ENCODE measurements at regions not wholly inside any gene's neighbourhood (a gene's known extent, or its start where the extent isn't known, plus 50 kb on each side); places are given as distances from the start of the nearest gene placed in this dataset.

DNA sequence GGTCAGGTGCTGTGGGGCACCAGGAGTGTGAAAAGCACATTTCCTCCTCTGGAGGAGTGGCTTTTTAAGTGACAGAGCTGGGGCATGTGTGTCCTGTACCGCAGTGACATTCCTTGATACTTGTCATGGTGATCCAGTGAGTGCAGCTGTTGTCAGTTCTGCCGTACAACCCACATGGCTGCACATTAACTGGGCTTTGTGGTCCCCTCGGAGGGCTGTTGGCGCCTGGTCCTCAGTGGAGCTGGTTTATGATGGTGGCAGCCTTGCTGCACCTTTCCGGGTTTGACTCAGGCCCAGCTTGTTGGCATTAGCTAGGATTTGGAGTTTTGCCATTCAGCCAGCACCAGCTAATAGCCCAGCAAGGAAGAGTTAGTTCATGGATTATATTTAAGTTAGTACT, 77.0 kb downstream of the SLC25A47 start:
- no peak for TF ChIP-seq CTCF (IDR thresholded peaks at IDR 0.05; ENCODE audit: extremely low read depth, missing control alignments)
- DNase-seq (ENCODE audit: low spot score): no peak

DNA sequence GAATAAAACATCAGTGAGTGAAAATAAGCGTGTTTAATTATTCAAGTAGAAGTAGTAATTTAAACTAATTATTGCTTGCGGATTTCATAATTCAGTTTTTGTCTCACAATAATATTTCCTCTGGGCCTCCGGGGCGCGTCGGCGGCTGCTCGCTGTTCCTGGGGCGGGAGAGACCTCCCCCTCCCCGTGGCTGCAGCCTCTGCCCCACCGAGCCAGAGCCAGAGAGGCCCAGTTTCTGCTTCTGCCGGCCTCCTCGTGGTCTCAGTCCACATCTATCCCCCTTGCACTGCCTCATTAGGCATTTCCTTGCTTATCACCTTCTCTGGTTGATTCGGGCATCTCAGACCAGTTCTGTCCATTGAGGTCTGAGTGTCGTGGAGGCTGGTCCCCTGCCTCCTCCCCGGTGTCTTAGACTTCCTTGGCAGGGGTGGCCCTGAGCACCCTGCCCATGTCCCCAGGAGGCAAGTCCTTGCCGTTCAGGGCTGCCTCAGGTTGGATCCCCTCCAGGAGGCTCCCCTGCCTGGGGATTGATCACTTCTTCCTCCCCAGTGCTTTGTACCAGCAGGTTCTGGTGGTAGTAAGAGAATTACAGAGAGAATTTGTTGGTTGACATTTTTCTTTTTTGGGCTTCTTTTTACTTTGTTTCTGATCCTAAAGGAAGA, 78.0 kb downstream of the SLC25A47 start:
- TF ChIP-seq CTCF (IDR thresholded peaks at IDR 0.05; ENCODE audit: extremely low read depth, missing control alignments): no peak
- no peak for DNase-seq (ENCODE audit: low spot score)

DNA sequence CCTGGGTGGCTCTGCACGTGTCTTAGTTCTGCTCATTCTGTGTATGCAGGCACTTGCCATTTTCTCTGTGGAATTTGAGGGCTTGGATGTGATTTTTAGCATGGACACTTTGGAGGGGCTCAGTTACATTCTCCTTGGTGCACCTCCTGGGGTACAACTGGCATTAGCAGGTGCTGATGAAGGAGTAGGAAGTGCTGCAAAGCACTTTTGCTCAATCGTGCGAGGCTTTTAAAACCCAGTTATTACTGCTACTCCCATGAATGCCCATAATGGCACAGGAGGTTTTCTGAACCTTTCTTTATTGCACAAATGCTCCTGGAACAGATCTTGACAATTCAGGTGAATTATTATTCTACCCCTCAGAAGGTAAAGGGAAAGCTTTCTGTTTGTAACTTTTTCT, 78.7 kb downstream of the SLC25A47 start:
- TF ChIP-seq CTCF (IDR thresholded peaks at IDR 0.05; ENCODE audit: extremely low read depth, missing control alignments): no peak
- DNase-seq (ENCODE audit: low spot score): no peak

GRCh38 chr14:100402631-100403030, 79.5 kb downstream of the SLC25A47 start:
- no peak for DNase-seq (ENCODE audit: low spot score)
- no peak for TF ChIP-seq CTCF (IDR thresholded peaks at IDR 0.05; ENCODE audit: extremely low read depth, missing control alignments)

GRCh38 chr14:100403105-100403504, 80.0 kb downstream of the SLC25A47 start:
- DNase-seq (ENCODE audit: low spot score): no peak
- no peak for TF ChIP-seq CTCF (IDR thresholded peaks at IDR 0.05; ENCODE audit: extremely low read depth, missing control alignments)

DNA sequence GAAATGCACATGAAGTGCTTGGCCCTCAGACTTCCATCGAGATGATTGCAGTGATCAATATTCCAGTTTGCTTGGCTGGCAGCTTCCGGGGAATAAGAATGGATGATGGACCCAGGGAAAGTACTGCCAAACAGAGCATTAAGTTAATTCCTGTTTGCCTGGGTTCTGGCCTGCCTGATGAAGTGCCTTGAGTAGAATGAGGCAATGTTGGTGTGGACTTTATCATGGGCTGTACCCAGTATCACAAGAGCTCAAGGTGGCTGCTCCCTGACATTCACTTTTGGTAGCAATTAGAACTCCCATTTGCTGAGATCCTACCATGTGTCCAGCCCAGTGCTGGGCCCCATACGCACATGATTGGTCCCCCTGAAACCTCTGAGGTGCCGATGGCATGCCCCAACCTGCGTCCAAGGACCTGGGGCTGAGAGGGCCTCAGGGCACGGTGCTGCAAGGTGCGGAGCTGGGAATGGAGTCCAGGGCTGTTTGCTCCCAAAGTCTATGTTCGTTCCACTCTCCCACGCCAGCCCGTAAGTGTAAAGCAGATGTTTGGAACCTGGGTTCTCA, 80.7 kb downstream of the SLC25A47 start:
- no peak for DNase-seq (ENCODE audit: low spot score)
- no peak for TF ChIP-seq CTCF (IDR thresholded peaks at IDR 0.05; ENCODE audit: extremely low read depth, missing control alignments)

DNA sequence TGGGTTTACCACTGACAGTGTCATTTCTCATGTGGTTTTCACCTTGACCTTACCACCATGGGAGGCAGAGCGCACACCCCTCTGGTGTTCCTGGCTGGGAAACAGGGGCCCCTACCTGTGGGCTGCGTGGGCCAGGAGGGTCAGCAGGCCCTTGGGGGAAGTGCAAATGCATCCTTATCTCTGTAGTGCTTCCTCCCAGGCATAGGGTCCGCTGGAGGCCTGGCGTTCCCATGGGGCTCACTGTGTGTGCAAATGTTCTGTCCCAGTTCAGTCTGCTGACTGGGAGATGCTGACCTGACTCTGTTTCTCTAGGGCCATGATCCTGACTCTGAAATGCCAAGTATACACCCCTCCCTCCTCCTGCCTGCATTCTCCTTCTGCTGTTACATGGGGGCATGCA, 81.3 kb downstream of the SLC25A47 start:
- TF ChIP-seq CTCF (IDR thresholded peaks at IDR 0.05; ENCODE audit: extremely low read depth, missing control alignments): no peak
- DNase-seq (ENCODE audit: low spot score): no peak
